Naive thymus-derived CD8-positive, alpha-beta T cell (primary cell): ENCODE measurements at regions not wholly inside any gene's neighbourhood (a gene's known extent, or its start where the extent isn't known, plus 50 kb on each side); places are given as distances from the start of the nearest gene placed in this dataset.

Experiments used
- ATAC-seq, 2 donors: fragments of 150-1000 bp; cut with Tn5 transposase in 1 of 2; sonication (Bioruptor Pico), chemical (Tn5 transposase) in 1 of 2; 1 replicate in 1 of 2; 2 replicates in 1 of 2; pipeline ENCODE4 v1.10.0; 2021; ENCODE audit warnings: mild to moderate bottlenecking in 2 of 2, moderate library complexity in 2 of 2
- POLR2A ChIA-PET: fragments of 350-600 bp; sonication (Branson Sonifier 250); formaldehyde crosslinking; loops from one replicate; lab custom pipeline; 2021; ENCODE audit warnings: antibody characterized with exemption; lab: Charles Lee
- DNase-seq, 10 donors: peaks; one replicate each; pipeline versions ENCODE4 v3.0.0 to v3.0.0-alpha.2; 2020 to 2022
- H3K27ac Mint-ChIP-seq, 10 donors: one replicate each; pipeline ENCODE4 v1.8.0; 2020 to 2022; ENCODE audit warnings: mild to moderate bottlenecking in 10 of 10, mixed read lengths in 10 of 10, moderate library complexity in 4 of 10, inconsistent platforms in 1 of 10
- H3K27me3 Mint-ChIP-seq, 5 donors: one replicate each; pipeline ENCODE4 v1.8.0; 2021 to 2022; ENCODE audit warnings: mixed read lengths in 5 of 5
- H3K36me3 Mint-ChIP-seq, 3 donors: one replicate each; pipeline ENCODE4 v1.8.0; 2020 to 2022; ENCODE audit warnings: mixed read lengths in 3 of 3, mild to moderate bottlenecking in 2 of 3, inconsistent platforms in 1 of 3
- H3K4me1 Mint-ChIP-seq, 4 donors: one replicate each; pipeline ENCODE4 v1.8.0; 2021 to 2022; ENCODE audit warnings: mixed read lengths in 4 of 4
- H3K4me3 Mint-ChIP-seq, 10 donors: one replicate each; pipeline ENCODE4 v1.8.0; 2020 to 2022; ENCODE audit warnings: mild to moderate bottlenecking in 10 of 10, mixed read lengths in 10 of 10, moderate library complexity in 6 of 10, inconsistent platforms in 1 of 10
- H3K9me3 Mint-ChIP-seq, 9 donors: one replicate each; pipeline ENCODE4 v1.8.0; 2020 to 2022; ENCODE audit warnings: mixed read lengths in 9 of 9, mild to moderate bottlenecking in 3 of 9, inconsistent platforms in 1 of 9, moderate library complexity in 1 of 9

DNA sequence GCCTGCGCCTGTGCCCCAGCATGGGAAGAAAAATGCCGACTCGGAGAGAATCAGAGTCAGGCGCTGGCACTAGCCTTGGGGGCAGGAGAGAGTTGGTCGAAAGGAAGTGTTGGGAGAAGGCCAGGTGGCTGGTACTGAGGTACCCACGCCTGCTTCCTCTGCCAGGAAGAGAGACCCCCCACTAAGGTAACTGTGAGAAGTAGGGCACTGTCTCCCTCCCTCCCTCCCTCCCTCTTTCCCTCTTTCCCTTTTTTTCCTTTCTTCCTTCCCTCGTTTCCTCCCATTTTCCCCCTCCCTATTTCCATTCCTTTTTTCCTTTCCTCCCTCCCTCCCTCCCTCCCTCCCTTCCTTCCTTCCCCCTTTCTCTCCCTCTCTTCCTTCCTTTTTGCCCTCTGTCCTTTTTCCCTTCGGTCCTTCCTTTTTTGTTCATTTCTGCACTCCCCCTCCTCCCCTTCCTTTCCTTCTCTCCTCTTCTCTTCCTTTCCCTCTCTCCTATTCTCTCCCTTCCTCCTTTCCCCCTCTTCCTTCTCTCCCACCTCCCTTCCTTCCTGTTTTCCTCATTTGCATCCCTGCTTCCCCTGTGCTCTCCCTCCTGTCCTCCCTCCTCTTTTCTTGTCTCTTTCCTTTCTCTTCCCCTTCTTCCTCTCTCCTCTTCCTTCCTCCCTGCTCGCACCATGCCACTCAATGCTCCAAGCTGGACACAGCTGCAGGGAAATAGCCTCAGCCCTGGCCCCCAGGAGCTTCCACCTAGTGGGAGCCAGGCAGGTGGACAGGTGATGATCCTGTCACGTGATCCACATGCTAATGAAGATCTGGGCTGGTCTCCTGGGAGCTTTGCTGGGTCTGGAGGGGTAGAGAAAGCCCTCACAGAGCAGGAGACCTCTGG lies 148.0 kb downstream of the DHX35 start:
- POLR2A ChIA-PET: no interaction called here
- Mint-ChIP-seq H3K9me3 (peaks cover 0 to 11% (median 0%) of the 10 kb centered on the region in 9 donors), H3K4me1 (peaks cover 0 to 5% (median 2%) of the 10 kb centered on the region in 4 donors), H3K27me3 (peaks cover 38 to 78% (median 54%) of the 10 kb centered on the region in 5 donors), H3K27ac (no peak overlapping the region), H3K36me3 (peaks cover 0 to 1% (median 0%) of the 10 kb centered on the region in 3 donors), H3K4me3 (no peak overlapping the region)
- DNase-seq (no peak), ATAC-seq (no peak)

- Mint-ChIP-seq H3K9me3 (peaks cover 0 to 18% (median 4%) of the 10 kb centered on the region in 9 donors), H3K27me3 (peaks cover 37 to 77% (median 53%) of the 10 kb centered on the region in 5 donors)
- no peak for DNase-seq
These were observed 146.6 kb downstream of the DHX35 start for GRCh38 chr20:39108746-39109145.

GRCh38 chr20:39107741-39108140 lies 145.6 kb downstream of the DHX35 start:
- Mint-ChIP-seq H3K4me1 (peaks cover 0 to 8% (median 3%) of the 10 kb centered on the region in 4 donors), H3K36me3 (peaks cover 0 to 4% (median 1%) of the 10 kb centered on the region in 3 donors), H3K9me3 (peaks cover 0 to 26% (median 9%) of the 10 kb centered on the region in 9 donors), H3K27me3 (peaks cover 36 to 71% (median 57%) of the 10 kb centered on the region in 5 donors), H3K4me3 (no peak overlapping the region), H3K27ac (no peak overlapping the region)
- no peak for DNase-seq
- no peak for ATAC-seq
- POLR2A ChIA-PET: no interaction called here

More at GRCh38 chr20:39108746-39109145, 146.6 kb downstream of the DHX35 start:
- peaks cover 0 to 1% (median 0%) of the 10 kb centered on the region in 3 donors for H3K36me3 Mint-ChIP-seq
- peaks cover 0 to 5% (median 3%) of the 10 kb centered on the region in 4 donors for H3K4me1 Mint-ChIP-seq
- POLR2A ChIA-PET: no interaction called here
- H3K4me3 Mint-ChIP-seq: no peak overlapping the region
- ATAC-seq: no peak
- no peak overlapping the region for H3K27ac Mint-ChIP-seq

DNA sequence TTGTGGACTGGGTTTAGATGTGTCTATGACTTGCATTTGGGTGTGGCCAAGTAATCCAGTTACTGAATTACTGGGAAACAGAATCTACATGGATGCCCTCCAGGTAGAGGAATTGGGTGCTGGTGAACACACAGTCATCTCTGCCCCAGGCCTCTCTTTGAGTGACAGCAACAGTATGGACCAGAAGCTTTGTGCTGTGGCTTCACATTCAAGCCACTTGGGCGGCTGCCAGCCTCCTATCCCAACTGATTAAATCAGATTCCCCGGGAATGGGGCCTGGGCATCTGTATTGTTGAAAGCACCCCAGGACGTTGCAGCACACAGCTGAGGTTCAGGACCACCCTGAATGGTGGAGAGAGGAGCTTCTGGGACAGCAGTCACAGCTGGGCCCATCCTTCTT lies 144.6 kb downstream of the DHX35 start:
- Mint-ChIP-seq H3K27me3 (peaks cover 31 to 68% (median 57%) of the 10 kb centered on the region in 5 donors), H3K27ac (no peak overlapping the region)
- DNase-seq: no peak

DNA sequence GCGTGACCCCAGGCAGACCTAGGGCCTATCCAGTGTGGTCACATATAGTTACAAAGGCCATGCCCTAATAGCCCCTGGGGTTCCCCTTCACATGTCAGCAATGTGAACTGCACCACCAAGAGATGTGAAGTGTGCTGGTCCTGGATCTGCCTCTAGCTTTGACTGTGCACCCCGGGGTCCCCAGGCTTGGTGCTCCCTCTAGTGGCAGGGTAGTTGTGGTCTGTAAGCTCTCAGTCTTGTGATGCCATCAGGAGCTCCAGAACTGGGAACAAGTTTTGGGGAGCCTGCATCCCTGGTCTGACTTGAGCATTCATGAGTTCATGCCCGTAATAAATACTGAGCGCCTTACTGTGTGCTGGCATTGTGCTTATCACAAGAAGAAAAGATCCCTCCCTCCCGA lies 143.4 kb downstream of the DHX35 start:
- peaks cover 28 to 68% (median 56%) of the 10 kb centered on the region in 5 donors for H3K27me3 Mint-ChIP-seq
- peaks cover 0 to 4% (median 0%) of the 10 kb centered on the region in 4 donors for H3K4me1 Mint-ChIP-seq
- no peak overlapping the region for H3K4me3 Mint-ChIP-seq
- H3K36me3 Mint-ChIP-seq: peaks cover 0 to 4% (median 1%) of the 10 kb centered on the region in 3 donors
- peaks cover 0 to 26% (median 9%) of the 10 kb centered on the region in 9 donors for H3K9me3 Mint-ChIP-seq
- no peak for ATAC-seq
- H3K27ac Mint-ChIP-seq: no peak overlapping the region
- no peak for DNase-seq
- POLR2A ChIA-PET: no interaction called here

More for the DNA sequence above, 144.6 kb downstream of the DHX35 start:
- no peak overlapping the region for H3K4me3 Mint-ChIP-seq
- H3K9me3 Mint-ChIP-seq: peaks cover 0 to 26% (median 9%) of the 10 kb centered on the region in 9 donors
- peaks cover 0 to 4% (median 0%) of the 10 kb centered on the region in 4 donors for H3K4me1 Mint-ChIP-seq
- ATAC-seq: no peak
- POLR2A ChIA-PET: no interaction called here
- peaks cover 0 to 4% (median 1%) of the 10 kb centered on the region in 3 donors for H3K36me3 Mint-ChIP-seq

- H3K27me3 Mint-ChIP-seq: peaks cover 22 to 60% (median 47%) of the 10 kb centered on the region in 5 donors
- peaks cover 0 to 26% (median 9%) of the 10 kb centered on the region in 9 donors for H3K9me3 Mint-ChIP-seq
- H3K27ac Mint-ChIP-seq: no peak overlapping the region
- peaks cover 0 to 4% (median 0%) of the 10 kb centered on the region in 4 donors for H3K4me1 Mint-ChIP-seq
- peaks cover 0 to 4% (median 1%) of the 10 kb centered on the region in 3 donors for H3K36me3 Mint-ChIP-seq
- DNase-seq (no peak), ATAC-seq (no peak)
- POLR2A ChIA-PET: no interaction called here
- H3K4me3 Mint-ChIP-seq: no peak overlapping the region
These were observed 141.6 kb downstream of the DHX35 start for GRCh38 chr20:39103732-39104131.

- ATAC-seq: no peak
- H3K9me3 Mint-ChIP-seq: peaks cover 0 to 26% (median 9%) of the 10 kb centered on the region in 9 donors
- H3K36me3 Mint-ChIP-seq: peaks cover 0 to 4% (median 1%) of the 10 kb centered on the region in 3 donors
- H3K4me1 Mint-ChIP-seq: peaks cover 0 to 4% (median 0%) of the 10 kb centered on the region in 4 donors
- H3K27ac Mint-ChIP-seq: peak overlapping the region in 1 of 10 donors; percentile 21
- POLR2A ChIA-PET: no interaction called here
- DNase-seq: no peak
- peaks cover 21 to 60% (median 47%) of the 10 kb centered on the region in 5 donors for H3K27me3 Mint-ChIP-seq
- H3K4me3 Mint-ChIP-seq: no peak overlapping the region
These were observed 141.2 kb downstream of the DHX35 start for GRCh38 chr20:39103305-39103704.

DNA sequence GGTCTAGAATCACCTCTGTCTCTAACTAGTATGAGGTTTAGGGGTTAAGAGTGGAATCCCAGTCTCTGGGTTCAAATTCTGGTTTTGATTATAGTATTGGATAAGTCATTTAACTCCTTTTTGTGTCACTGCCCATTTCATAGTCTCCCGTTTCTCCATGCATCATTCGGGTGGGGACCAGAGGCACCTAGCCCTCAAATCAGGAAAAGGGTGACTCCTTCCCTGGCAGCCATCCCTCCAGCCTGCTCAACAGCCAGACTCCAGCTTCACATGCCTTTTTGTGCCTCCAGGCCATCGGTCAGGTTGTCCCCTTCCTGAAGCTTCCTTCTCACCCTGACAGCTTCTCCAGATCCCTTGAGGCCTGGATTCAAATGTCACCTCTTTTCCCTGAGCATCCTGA lies 139.8 kb downstream of the DHX35 start:
- Mint-ChIP-seq H3K4me1 (peaks cover 0 to 4% (median 0%) of the 10 kb centered on the region in 4 donors), H3K27ac (no peak overlapping the region), H3K27me3 (peaks cover 13 to 49% (median 35%) of the 10 kb centered on the region in 5 donors), H3K9me3 (peaks cover 0 to 26% (median 9%) of the 10 kb centered on the region in 9 donors), H3K36me3 (peaks cover 0 to 4% (median 1%) of the 10 kb centered on the region in 3 donors), H3K4me3 (no peak overlapping the region)
- no peak for DNase-seq
- POLR2A ChIA-PET: no interaction called here
- ATAC-seq: no peak

GRCh38 chr20:39100691-39101090 lies 138.5 kb downstream of the DHX35 start:
- peaks cover 0 to 4% (median 0%) of the 10 kb centered on the region in 3 donors for H3K36me3 Mint-ChIP-seq
- no peak overlapping the region for H3K4me3 Mint-ChIP-seq
- H3K9me3 Mint-ChIP-seq: peaks cover 0 to 18% (median 7%) of the 10 kb centered on the region in 9 donors
- no peak for DNase-seq
- no peak overlapping the region for H3K27ac Mint-ChIP-seq
- ATAC-seq: no peak
- peaks cover 6 to 40% (median 26%) of the 10 kb centered on the region in 5 donors for H3K27me3 Mint-ChIP-seq
- H3K4me1 Mint-ChIP-seq: peaks cover 0 to 4% (median 0%) of the 10 kb centered on the region in 4 donors
- POLR2A ChIA-PET: no interaction called here

GRCh38 chr20:39097889-39098288 lies 135.7 kb downstream of the DHX35 start:
- H3K27ac Mint-ChIP-seq: no peak overlapping the region
- no peaks in the 10 kb centered on the region for H3K4me1 Mint-ChIP-seq
- H3K27me3 Mint-ChIP-seq: peaks cover 3 to 46% (median 14%) of the 10 kb centered on the region in 5 donors
- POLR2A ChIA-PET: no interaction called here
- no peaks in the 10 kb centered on the region for H3K36me3 Mint-ChIP-seq
- H3K4me3 Mint-ChIP-seq: no peak overlapping the region
- ATAC-seq (no peak), DNase-seq (no peak)
- H3K9me3 Mint-ChIP-seq: peaks cover 0 to 2% (median 0%) of the 10 kb centered on the region in 9 donors

GRCh38 chr20:39095870-39096269 lies 133.7 kb downstream of the DHX35 start:
- POLR2A ChIA-PET: interaction anchor here (0.7 kb wide), 1 partner anchor 832 kb away, joined by 3 read pairs; no protein-coding TSS in a partner anchor
- ATAC-seq (no peak), DNase-seq (no peak)
- Mint-ChIP-seq H3K27ac (no peak overlapping the region), H3K27me3 (peaks cover 5 to 43% (median 17%) of the 10 kb centered on the region in 5 donors), H3K4me3 (no peak overlapping the region), H3K9me3 (peaks cover 0 to 2% (median 0%) of the 10 kb centered on the region in 9 donors), H3K4me1 (no peaks in the 10 kb centered on the region), H3K36me3 (no peaks in the 10 kb centered on the region)

DNA sequence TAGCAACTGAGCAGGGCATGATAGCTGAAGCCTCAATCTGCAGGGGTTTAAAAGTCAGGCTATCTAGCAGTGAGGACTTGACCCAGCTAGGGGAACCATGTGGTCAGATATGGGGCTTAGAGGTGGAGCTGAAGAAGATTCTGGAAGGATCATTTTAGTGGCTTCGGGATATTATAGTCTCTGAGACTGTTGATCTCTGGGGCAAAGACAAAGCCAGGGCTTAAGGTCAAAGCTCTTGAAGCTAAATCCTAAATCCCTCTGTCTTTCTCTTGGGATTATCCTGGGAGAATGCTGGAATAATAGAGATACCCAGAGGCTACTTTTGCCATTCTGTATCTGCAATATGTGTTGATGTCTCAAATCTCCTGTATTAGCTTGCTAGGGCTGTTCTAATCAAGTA lies 132.2 kb downstream of the DHX35 start:
- H3K4me3 Mint-ChIP-seq: no peak overlapping the region
- POLR2A ChIA-PET: no interaction called here

More for the DNA sequence above, 132.2 kb downstream of the DHX35 start:
- ATAC-seq: no peak
- Mint-ChIP-seq H3K4me1 (peaks cover 0 to 2% (median under 1%) of the 10 kb centered on the region in 4 donors), H3K36me3 (no peaks in the 10 kb centered on the region), H3K9me3 (no peaks in the 10 kb centered on the region), H3K27ac (peak overlapping the region in 1 of 10 donors; percentile 41), H3K27me3 (peaks cover 5 to 37% (median 17%) of the 10 kb centered on the region in 5 donors)
- no peak for DNase-seq
